ENCODE measurements at regions not wholly inside any gene's neighbourhood (a gene's known extent, or its start where the extent isn't known, plus 50 kb on each side); places are given as distances from the start of the nearest gene placed in this dataset.

- no peak for DNase-seq
These were observed 459.6 kb upstream of the RGS6 start for GRCh38 chr14:71472356-71473340.

- no peak for DNase-seq
These were observed 458.4 kb upstream of the RGS6 start for GRCh38 chr14:71473843-71474242.

GRCh38 chr14:71474301-71475265, 457.6 kb upstream of the RGS6 start:
- DNase-seq, result no peak

GRCh38 chr14:71475916-71476315, 456.3 kb upstream of the RGS6 start:
- no peak for DNase-seq

- no peak for DNase-seq
These were observed 453.7 kb upstream of the RGS6 start for GRCh38 chr14:71478542-71478941.

GRCh38 chr14:71481021-71481654, 451.1 kb upstream of the RGS6 start:
- no peak for DNase-seq

GRCh38 chr14:71482671-71483070, 449.6 kb upstream of the RGS6 start:
- no peak for DNase-seq

- no peak for DNase-seq
These were observed 449.1 kb upstream of the RGS6 start for GRCh38 chr14:71483154-71483553.

- no peak for DNase-seq
These were observed 446.4 kb upstream of the RGS6 start for GRCh38 chr14:71485833-71486232.

GRCh38 chr14:71486279-71486678, 445.9 kb upstream of the RGS6 start:
- DNase-seq, result no peak

- no peak for DNase-seq
These were observed 444.8 kb upstream of the RGS6 start for GRCh38 chr14:71487449-71487848.

GRCh38 chr14:71487941-71488340, 444.3 kb upstream of the RGS6 start:
- no peak for DNase-seq

- no peak for DNase-seq
These were observed 443.5 kb upstream of the RGS6 start for GRCh38 chr14:71488703-71489191.

GRCh38 chr14:71489742-71490141, 442.5 kb upstream of the RGS6 start:
- no peak for DNase-seq

GRCh38 chr14:71491931-71492330, 440.3 kb upstream of the RGS6 start:
- DNase-seq, result no peak

GRCh38 chr14:71492346-71492745, 439.9 kb upstream of the RGS6 start:
- no peak for DNase-seq

- DNase-seq, result no peak
These were observed 434.6 kb upstream of the RGS6 start for GRCh38 chr14:71497645-71498086.

GRCh38 chr14:71498212-71498611, 434.0 kb upstream of the RGS6 start:
- DNase-seq, result no peak

- DNase-seq, result no peak
These were observed 433.2 kb upstream of the RGS6 start for GRCh38 chr14:71499018-71499417.

- DNase-seq, result no peak
These were observed 424.5 kb upstream of the RGS6 start for GRCh38 chr14:71507681-71508080.

- no peak for DNase-seq
These were observed 423.3 kb upstream of the RGS6 start for GRCh38 chr14:71508901-71509300.

GRCh38 chr14:71511152-71511551, 421.1 kb upstream of the RGS6 start:
- no peak for DNase-seq

Data from kidney glomerular epithelial cell (primary cell).